C4-2B (cell line): ENCODE measurements at regions not wholly inside any gene's neighbourhood (a gene's known extent, or its start where the extent isn't known, plus 50 kb on each side); places are given as distances from the start of the nearest gene placed in this dataset.
"Not testable (repeated sequence)": the region's sequence is repeated elsewhere in the genome, so short reads cannot be mapped to it uniquely, and the experiment has no call there.

Source experiments
- H3K27ac ChIP-seq: fragments of 450-650 bp; 2 replicates; pipeline ENCODE4 v1.5.1; 2017
- CTCF ChIP-seq: fragments of 450-650 bp; conservative IDR thresholded peaks from 2 replicates; pipeline ENCODE4 v1.5.1; 2017; ENCODE audit warnings: mild to moderate bottlenecking
- ZFX ChIP-seq: fragments of 450-650 bp; IDR thresholded peaks from 2 replicates; pipeline ENCODE4 v1.6.1; 2017

- TF ChIP-seq ZFX (no peak), CTCF (no peak)
- H3K27ac ChIP-seq: no peak overlapping the region
These were observed 601.8 kb upstream of the ZFP42 start for GRCh38 chr4:187393531-187394344.

GRCh38 chr4:187396106-187396505 lies 599.5 kb upstream of the ZFP42 start:
- no peak overlapping the region for H3K27ac ChIP-seq
- no peak for TF ChIP-seq CTCF
- no peak for TF ChIP-seq ZFX

GRCh38 chr4:187408447-187408846 lies 587.1 kb upstream of the ZFP42 start:
- H3K27ac ChIP-seq: not testable (repeated sequence)

GRCh38 chr4:187413564-187414358 lies 581.8 kb upstream of the ZFP42 start:
- TF ChIP-seq ZFX (no peak), CTCF (no peak)
- H3K27ac ChIP-seq: peak overlapping the region; percentile 45; the same call in 1 of the 2 replicates

- H3K27ac ChIP-seq: no peak overlapping the region
- TF ChIP-seq CTCF (no peak), ZFX (no peak)
These were observed 580.9 kb upstream of the ZFP42 start for GRCh38 chr4:187414716-187415115.

GRCh38 chr4:187415231-187415630 lies 580.3 kb upstream of the ZFP42 start:
- TF ChIP-seq ZFX (no peak), CTCF (no peak)
- H3K27ac ChIP-seq: no peak overlapping the region

GRCh38 chr4:187416216-187416615 lies 579.4 kb upstream of the ZFP42 start:
- H3K27ac ChIP-seq: peak overlapping the region; percentile 35; the same call in 1 of the 2 replicates
- no peak for TF ChIP-seq ZFX

GRCh38 chr4:187417721-187418120 lies 577.9 kb upstream of the ZFP42 start:
- H3K27ac ChIP-seq: no peak overlapping the region
- no peak for TF ChIP-seq ZFX
- no peak for TF ChIP-seq CTCF
